Gastroesophageal sphincter (tissue), 3 donors: ENCODE measurements at regions not wholly inside any gene's neighbourhood (a gene's known extent, or its start where the extent isn't known, plus 50 kb on each side); places are given as distances from the start of the nearest gene placed in this dataset.

Experiments used
- CTCF ChIP-seq, 4 experiments: fragments of 200-600 bp in 2 of 4; fragments of 450-650 bp in 2 of 4; sonication (generic) in 1 of 4; IDR thresholded peaks; one replicate each; pipeline ENCODE4 v1.5.1; 2017 to 2019; ENCODE audit warnings: antibody characterized with exemption in 4 of 4, mild to moderate bottlenecking in 2 of 4, moderate library complexity in 2 of 4
- EP300 ChIP-seq: sonication (generic); formaldehyde crosslinking; IDR thresholded peaks from one replicate; pipeline ENCODE4 v1.6.1; 2017; ENCODE audit warnings: antibody characterized with exemption, mild to moderate bottlenecking
- POLR2A ChIP-seq, 2 donors: fragments of 450-650 bp; IDR thresholded peaks; one replicate each; pipeline ENCODE4 v1.6.1; 2017; ENCODE audit warnings: antibody characterized with exemption in 2 of 2, mild to moderate bottlenecking in 2 of 2, moderate library complexity in 1 of 2

GRCh38 chr1:195768377-195768776 lies 839.9 kb downstream of the KCNT2 start:
- TF ChIP-seq EP300 (no peak), POLR2A (IDR thresholded peaks at IDR 0.05) (no peak), CTCF (IDR thresholded peaks at IDR 0.05) (no peak)
